ENCODE measurements at regions not wholly inside any gene's neighbourhood (a gene's known extent, or its start where the extent isn't known, plus 50 kb on each side); places are given as distances from the start of the nearest gene placed in this dataset.

GRCh38 chr9:88046542-88046941 lies 72.2 kb upstream of the CDK20 start:
- no peaks in the 10 kb centered on the region for H3K9me2 ChIP-seq (replicated peaks; ENCODE audit: insufficient read depth, low read length)
- no peak overlapping the region for H2AFZ ChIP-seq (ENCODE audit: low read length)
- no peak overlapping the region for H3K9ac ChIP-seq (ENCODE audit: low read length)
- H3K36me3 ChIP-seq (replicated peaks; ENCODE audit: insufficient read depth, low read length): no peaks in the 10 kb centered on the region
- H3F3A ChIP-seq (ENCODE audit: insufficient read depth, low read length): no peaks in the 10 kb centered on the region
- H3K27ac ChIP-seq (ENCODE audit: low read length): no peak overlapping the region
- no peaks in the 10 kb centered on the region for H3K9me3 ChIP-seq (replicated peaks; ENCODE audit: insufficient read depth, low read length)
- H4K20me1 ChIP-seq (ENCODE audit: insufficient read depth, low read length): no peaks in the 10 kb centered on the region
- DNase-seq: no peak
- no peak for TF ChIP-seq EZH2phosphoT487 (IDR thresholded peaks at IDR 0.05; ENCODE audit: low read length)
- TF ChIP-seq CTCF (IDR thresholded peaks at IDR 0.05; ENCODE audit: low read length): no peak
- TF ChIP-seq EZH2 (optimal IDR thresholded peaks at IDR 0.05; ENCODE audit: low read depth, low read length): no peak
- no peak overlapping the region for H3K4me3 ChIP-seq (ENCODE audit: low read length)
- H3K27me3 ChIP-seq (replicated peaks; ENCODE audit: insufficient read depth, low read length): no peaks in the 10 kb centered on the region
- H3K4me1 ChIP-seq (ENCODE audit: low read length): no peaks in the 10 kb centered on the region
- no peak overlapping the region for H3K4me2 ChIP-seq (ENCODE audit: low read depth, low read length)
- H3K79me2 ChIP-seq (ENCODE audit: low read length): no peaks in the 10 kb centered on the region

GRCh38 chr9:88045686-88046085 lies 71.4 kb upstream of the CDK20 start:
- no peaks in the 10 kb centered on the region for H3K4me1 ChIP-seq (ENCODE audit: low read length)
- TF ChIP-seq EZH2 (optimal IDR thresholded peaks at IDR 0.05; ENCODE audit: low read depth, low read length) (no peak), EZH2phosphoT487 (IDR thresholded peaks at IDR 0.05; ENCODE audit: low read length) (no peak), CTCF (IDR thresholded peaks at IDR 0.05; ENCODE audit: low read length) (no peak)
- H3F3A ChIP-seq (ENCODE audit: insufficient read depth, low read length): no peaks in the 10 kb centered on the region
- no peaks in the 10 kb centered on the region for H3K36me3 ChIP-seq (replicated peaks; ENCODE audit: insufficient read depth, low read length)
- no peaks in the 10 kb centered on the region for H3K79me2 ChIP-seq (ENCODE audit: low read length)
- no peak for DNase-seq
- H2AFZ ChIP-seq (ENCODE audit: low read length): no peak overlapping the region
- no peaks in the 10 kb centered on the region for H3K9me3 ChIP-seq (replicated peaks; ENCODE audit: insufficient read depth, low read length)
- H3K27me3 ChIP-seq (replicated peaks; ENCODE audit: insufficient read depth, low read length): no peaks in the 10 kb centered on the region
- H4K20me1 ChIP-seq (ENCODE audit: insufficient read depth, low read length): no peaks in the 10 kb centered on the region
- no peak overlapping the region for H3K4me2 ChIP-seq (ENCODE audit: low read depth, low read length)
- no peak overlapping the region for H3K27ac ChIP-seq (ENCODE audit: low read length)
- H3K9me2 ChIP-seq (replicated peaks; ENCODE audit: insufficient read depth, low read length): no peaks in the 10 kb centered on the region
- no peak overlapping the region for H3K9ac ChIP-seq (ENCODE audit: low read length)
- H3K4me3 ChIP-seq (ENCODE audit: low read length): no peak overlapping the region

GRCh38 chr9:88044200-88044599 lies 69.9 kb upstream of the CDK20 start:
- Histone ChIP-seq H3K9me2 (replicated peaks; ENCODE audit: insufficient read depth, low read length) (no peaks in the 10 kb centered on the region), H2AFZ (ENCODE audit: low read length) (no peak overlapping the region), H3K9me3 (replicated peaks; ENCODE audit: insufficient read depth, low read length) (no peaks in the 10 kb centered on the region), H3F3A (ENCODE audit: insufficient read depth, low read length) (no peaks in the 10 kb centered on the region), H3K4me3 (ENCODE audit: low read length) (no peak overlapping the region), H3K9ac (ENCODE audit: low read length) (no peak overlapping the region), H3K27me3 (replicated peaks; ENCODE audit: insufficient read depth, low read length) (no peaks in the 10 kb centered on the region), H3K79me2 (ENCODE audit: low read length) (no peaks in the 10 kb centered on the region), H3K4me2 (ENCODE audit: low read depth, low read length) (no peak overlapping the region), H4K20me1 (ENCODE audit: insufficient read depth, low read length) (no peaks in the 10 kb centered on the region), H3K27ac (ENCODE audit: low read length) (no peak overlapping the region), H3K4me1 (ENCODE audit: low read length) (no peaks in the 10 kb centered on the region), H3K36me3 (replicated peaks; ENCODE audit: insufficient read depth, low read length) (no peaks in the 10 kb centered on the region)
- no peak for DNase-seq
- TF ChIP-seq EZH2 (optimal IDR thresholded peaks at IDR 0.05; ENCODE audit: low read depth, low read length) (no peak), CTCF (IDR thresholded peaks at IDR 0.05; ENCODE audit: low read length) (no peak), EZH2phosphoT487 (IDR thresholded peaks at IDR 0.05; ENCODE audit: low read length) (no peak)

All from MM.1S (cell line).